Endodermal cell (in vitro differentiated cells): ENCODE measurements at regions not wholly inside any gene's neighbourhood (a gene's known extent, or its start where the extent isn't known, plus 50 kb on each side); places are given as distances from the start of the nearest gene placed in this dataset.

Source experiments
- DNase-seq: peaks from one replicate; pipeline ENCODE4 v3.0.0-alpha.2; 2017
- H3K27ac ChIP-seq: 2 replicates; pipeline ENCODE4 v1.5.1; 2013; ENCODE audit warnings: mild to moderate bottlenecking, low read depth, low read length, moderate library complexity
- H3K27me3 ChIP-seq: 2 replicates; pipeline ENCODE4 v1.6.1; 2013; ENCODE audit warnings: mild to moderate bottlenecking, low read length, moderate library complexity; ENCODE audit not compliant: insufficient read depth, control insufficient read depth, poor library complexity, severe bottlenecking
- H3K36me3 ChIP-seq: 2 replicates; pipeline ENCODE4 v1.7.0; 2013; ENCODE audit warnings: mild to moderate bottlenecking, low read length, moderate library complexity; ENCODE audit not compliant: control insufficient read depth, insufficient read depth
- H3K4me1 ChIP-seq: one replicate; pipeline ENCODE4 v1.7.0; 2013; ENCODE audit warnings: low read length; ENCODE audit not compliant: control insufficient read depth, insufficient read depth
- H3K4me3 ChIP-seq: 2 replicates; pipeline ENCODE4 v1.5.1; 2013; ENCODE audit warnings: mild to moderate bottlenecking, low read length, moderate library complexity
- H3K9ac ChIP-seq: 2 replicates; pipeline ENCODE4 v1.6.1; 2013; ENCODE audit warnings: mild to moderate bottlenecking, low read length, moderate library complexity; ENCODE audit not compliant: poor library complexity, severe bottlenecking; ENCODE audit errors: extremely low read depth
- H3K9me3 ChIP-seq: 2 replicates; pipeline ENCODE4 v1.6.1; 2013; ENCODE audit warnings: mild to moderate bottlenecking, low read length, moderate library complexity; ENCODE audit not compliant: control insufficient read depth
- H3K27ac Mint-ChIP-seq: 2 replicates; pipeline ENCODE4 v1.8.0; 2020; ENCODE audit warnings: mixed read lengths
- H3K27me3 Mint-ChIP-seq: 2 replicates; pipeline ENCODE4 v1.8.0; 2021; ENCODE audit warnings: mild to moderate bottlenecking, mixed read lengths; ENCODE audit not compliant: insufficient read depth
- H3K36me3 Mint-ChIP-seq: 2 replicates; pipeline ENCODE4 v1.8.0; 2020; ENCODE audit warnings: low read depth, mixed read lengths
- H3K4me1 Mint-ChIP-seq: 2 replicates; pipeline ENCODE4 v1.8.0; 2020; ENCODE audit warnings: mixed read lengths
- H3K4me3 Mint-ChIP-seq: 2 replicates; pipeline ENCODE4 v1.8.0; 2020; ENCODE audit warnings: mild to moderate bottlenecking, moderate library complexity, mixed read lengths
- H3K9me3 Mint-ChIP-seq: 2 replicates; pipeline ENCODE4 v1.8.0; 2020; ENCODE audit warnings: mild to moderate bottlenecking, mixed read lengths
- whole genome bisulfite sequencing, 2 experiments: methylation state at CpG; one replicate each; pipeline versions ENCODE4 v1.1.5 to v1.1.7; 2013; ENCODE audit warnings: missing lambda C conversion rate in 2 of 2, mixed read lengths in 1 of 2; ENCODE audit not compliant: insufficient coverage in 1 of 2, insufficient read length in 1 of 2; 5-methylcytosine and 5-hydroxymethylcytosine counted together
- TF ChIP-seq, protein P1 (sequence below): fragments of 200-600 bp; sonication (generic); conservative IDR thresholded peaks from 2 replicates; pipeline ENCODE4 v1.5.0; 2021; ENCODE audit warnings: antibody characterized with exemption, mild to moderate bottlenecking

DNA sequence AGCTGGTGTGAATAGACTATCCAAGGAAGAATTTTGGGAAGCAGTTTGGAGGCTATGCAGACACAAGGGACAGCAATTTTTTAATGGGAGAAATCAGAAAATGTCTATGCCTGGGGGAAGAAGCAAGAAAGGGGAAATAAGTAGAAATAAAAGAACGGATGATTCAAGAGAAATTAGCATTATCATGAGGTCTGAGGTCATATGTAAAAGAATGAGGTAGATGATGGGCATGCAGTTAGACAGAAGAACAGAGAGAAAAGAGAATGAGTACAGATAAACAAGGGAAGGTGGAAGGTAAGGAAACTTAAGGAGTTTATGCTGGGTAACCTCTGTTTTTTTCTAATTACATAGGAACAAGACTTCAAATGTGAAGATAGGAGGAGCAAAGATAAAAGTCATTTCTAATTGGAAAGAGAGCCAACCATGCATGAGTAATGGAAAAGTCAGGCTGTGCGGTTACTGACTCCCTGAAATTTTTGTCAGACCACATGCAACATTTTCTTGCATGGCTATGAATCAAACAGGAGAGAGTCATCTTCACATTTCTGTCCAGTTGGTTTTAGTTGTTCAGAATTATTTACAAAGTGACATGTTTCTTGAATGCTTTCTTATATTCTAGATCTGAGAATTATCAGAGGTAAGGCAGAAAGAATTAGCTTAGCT is 101.0 kb upstream of the PIK3R1 start:
- no peak overlapping the region for H3K27ac Mint-ChIP-seq
- WGBS, 2 experiments, result 89 to 100% methylated on average over 2 of the region's 2 CpGs
- TF ChIP-seq, protein P1, sequence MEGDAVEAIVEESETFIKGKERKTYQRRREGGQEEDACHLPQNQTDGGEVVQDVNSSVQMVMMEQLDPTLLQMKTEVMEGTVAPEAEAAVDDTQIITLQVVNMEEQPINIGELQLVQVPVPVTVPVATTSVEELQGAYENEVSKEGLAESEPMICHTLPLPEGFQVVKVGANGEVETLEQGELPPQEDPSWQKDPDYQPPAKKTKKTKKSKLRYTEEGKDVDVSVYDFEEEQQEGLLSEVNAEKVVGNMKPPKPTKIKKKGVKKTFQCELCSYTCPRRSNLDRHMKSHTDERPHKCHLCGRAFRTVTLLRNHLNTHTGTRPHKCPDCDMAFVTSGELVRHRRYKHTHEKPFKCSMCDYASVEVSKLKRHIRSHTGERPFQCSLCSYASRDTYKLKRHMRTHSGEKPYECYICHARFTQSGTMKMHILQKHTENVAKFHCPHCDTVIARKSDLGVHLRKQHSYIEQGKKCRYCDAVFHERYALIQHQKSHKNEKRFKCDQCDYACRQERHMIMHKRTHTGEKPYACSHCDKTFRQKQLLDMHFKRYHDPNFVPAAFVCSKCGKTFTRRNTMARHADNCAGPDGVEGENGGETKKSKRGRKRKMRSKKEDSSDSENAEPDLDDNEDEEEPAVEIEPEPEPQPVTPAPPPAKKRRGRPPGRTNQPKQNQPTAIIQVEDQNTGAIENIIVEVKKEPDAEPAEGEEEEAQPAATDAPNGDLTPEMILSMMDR, result no peak

DNA sequence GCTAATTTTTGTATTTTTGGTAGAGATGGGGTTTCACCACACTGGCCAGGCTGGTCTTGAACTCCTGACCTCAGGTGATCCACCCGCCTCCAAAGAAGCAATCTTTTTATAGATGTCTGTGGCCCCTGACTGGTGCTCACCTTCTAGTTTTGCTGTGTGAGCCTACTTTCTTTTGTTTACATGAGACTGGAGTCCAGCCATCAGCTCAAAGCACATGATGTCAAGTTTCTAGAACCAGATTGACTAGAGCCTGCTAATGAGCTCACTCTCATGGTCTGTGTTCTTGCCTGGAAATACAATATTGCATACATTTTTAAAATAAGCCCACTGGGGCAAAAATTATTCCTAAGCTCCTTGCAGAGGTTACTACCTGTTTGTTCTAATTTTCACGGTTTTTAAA is 102.9 kb upstream of the PIK3R1 start:
- WGBS, 2 experiments, result 88 to 95% methylated on average over 1 to 2 of the region's 2 CpGs
- TF ChIP-seq, protein P1, result no peak
- Mint-ChIP-seq H3K27ac (no peak overlapping the region), H3K9me3 (peaks cover 2% of the 10 kb centered on the region), H3K36me3 (no peaks in the 10 kb centered on the region), H3K27me3 (no peaks in the 10 kb centered on the region), H3K4me1 (peaks cover 11% of the 10 kb centered on the region), H3K4me3 (no peak overlapping the region)
- Histone ChIP-seq H3K4me1 (peaks cover 6% of the 10 kb centered on the region), H3K9ac (no peak overlapping the region), H3K27ac (no peak overlapping the region), H3K36me3 (no peaks in the 10 kb centered on the region), H3K27me3 (no peaks in the 10 kb centered on the region), H3K9me3 (no peaks in the 10 kb centered on the region), H3K4me3 (no peak overlapping the region)
- DNase-seq, result no peak

More for the DNA sequence above, 101.0 kb upstream of the PIK3R1 start:
- no peak overlapping the region for H3K4me3 ChIP-seq
- Mint-ChIP-seq H3K4me1 (peaks cover 7% of the 10 kb centered on the region), H3K4me3 (no peak overlapping the region), H3K9me3 (no peaks in the 10 kb centered on the region), H3K36me3 (no peaks in the 10 kb centered on the region), H3K27me3 (no peaks in the 10 kb centered on the region)
- peaks cover 6% of the 10 kb centered on the region for H3K4me1 ChIP-seq
- no peak for DNase-seq
- no peak overlapping the region for H3K9ac ChIP-seq
- no peaks in the 10 kb centered on the region for H3K36me3 ChIP-seq
- H3K27me3 ChIP-seq, result no peaks in the 10 kb centered on the region
- no peaks in the 10 kb centered on the region for H3K9me3 ChIP-seq
- no peak overlapping the region for H3K27ac ChIP-seq

DNA sequence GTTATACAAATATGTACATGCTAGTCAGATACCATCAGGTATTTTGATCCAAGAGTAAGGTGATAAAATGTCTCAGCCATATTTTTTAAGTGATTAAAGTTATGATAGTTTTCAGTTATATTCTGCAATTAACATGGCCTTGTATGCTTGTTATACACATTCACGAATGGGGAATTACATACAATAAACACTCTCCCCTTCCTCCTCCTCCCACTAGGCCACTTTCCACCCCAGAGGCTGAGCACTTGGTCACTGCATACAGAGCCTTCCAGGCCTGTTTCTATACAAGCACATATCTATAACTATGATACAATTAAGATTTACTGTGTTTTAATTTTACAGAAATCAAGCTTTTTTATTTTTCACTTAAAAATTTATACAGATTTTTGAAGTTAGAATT is 104.7 kb upstream of the PIK3R1 start:
- TF ChIP-seq, protein P1, result no peak
- Histone ChIP-seq H3K9ac (no peak overlapping the region), H3K4me1 (peaks cover under 1% of the 10 kb centered on the region), H3K4me3 (no peak overlapping the region), H3K27me3 (no peaks in the 10 kb centered on the region), H3K9me3 (no peaks in the 10 kb centered on the region), H3K27ac (no peak overlapping the region), H3K36me3 (no peaks in the 10 kb centered on the region)
- no peak overlapping the region for H3K4me3 Mint-ChIP-seq
- H3K36me3 Mint-ChIP-seq, result no peaks in the 10 kb centered on the region
- H3K27ac Mint-ChIP-seq, result no peak overlapping the region
- no peak for DNase-seq
- no peaks in the 10 kb centered on the region for H3K27me3 Mint-ChIP-seq
- peaks cover 9% of the 10 kb centered on the region for H3K9me3 Mint-ChIP-seq
- peaks cover 4% of the 10 kb centered on the region for H3K4me1 Mint-ChIP-seq
- 86% methylated on average over 1 of the region's 1 CpG; no CpG with 5 or more reads in 1 of the 2 experiments for whole genome bisulfite sequencing, 2 experiments
